CD14-positive monocyte (primary cell): ENCODE measurements at regions not wholly inside any gene's neighbourhood (a gene's known extent, or its start where the extent isn't known, plus 50 kb on each side); places are given as distances from the start of the nearest gene placed in this dataset.

Source experiments
- DNase-seq, 3 donors: peaks; one replicate each; pipeline ENCODE4 v3.0.0-alpha.2; 2011 to 2022
- H2AFZ ChIP-seq: 2 replicates; pipeline ENCODE4 v1.6.0; 2012; ENCODE audit warnings: mild to moderate bottlenecking, low read depth, low read length, inconsistent platforms; ENCODE audit not compliant: insufficient read depth, poor library complexity, severe bottlenecking
- H3K27ac ChIP-seq, 2 donors: 1 replicate in 1 of 2; 2 replicates in 1 of 2; pipeline ENCODE4 v1.5.1; 2012 to 2013; ENCODE audit warnings: low read length in 2 of 2, control low read depth in 1 of 2, inconsistent platforms in 1 of 2, low read depth in 1 of 2, mild to moderate bottlenecking in 1 of 2
- H3K27me3 ChIP-seq, 2 donors: one replicate each; pipeline versions ENCODE4 v1.6.0 to v1.6.1; 2011 to 2013; ENCODE audit warnings: low read length in 2 of 2; ENCODE audit not compliant: control insufficient read depth in 2 of 2, insufficient read depth in 2 of 2
- H3K36me3 ChIP-seq, 2 donors: replicated peaks in 1 of 2; 1 replicate in 1 of 2; 2 replicates in 1 of 2; pipeline versions ENCODE4 v1.5.1 to v1.6.1; 2012 to 2013; ENCODE audit warnings: low read length in 2 of 2, control low read depth in 1 of 2, inconsistent platforms in 1 of 2, mild to moderate bottlenecking in 1 of 2; ENCODE audit not compliant: insufficient read depth in 2 of 2, control insufficient read depth in 1 of 2
- H3K4me1 ChIP-seq, 2 donors: 1 replicate in 1 of 2; 2 replicates in 1 of 2; pipeline versions ENCODE4 v1.5.1 to v1.6.1; 2012 to 2013; ENCODE audit warnings: low read length in 2 of 2, control low read depth in 1 of 2, inconsistent platforms in 1 of 2, mild to moderate bottlenecking in 1 of 2, moderate library complexity in 1 of 2; ENCODE audit not compliant: insufficient read depth in 2 of 2, control insufficient read depth in 1 of 2
- H3K4me2 ChIP-seq: replicated peaks from 2 replicates; pipeline ENCODE3; 2012; ENCODE audit warnings: low read length, moderate library complexity, mild to moderate bottlenecking; ENCODE audit not compliant: poor library complexity, severe bottlenecking; ENCODE audit errors: extremely low read depth
- H3K4me3 ChIP-seq, 3 experiments: fragments of 200-600 bp in 1 of 3; sonication (generic) in 1 of 3; replicated peaks in 1 of 3; 1 replicate in 2 of 3; 2 replicates in 1 of 3; pipeline ENCODE4 v1.5.1; 2011 to 2013; ENCODE audit warnings: low read length in 3 of 3, mild to moderate bottlenecking in 3 of 3, control low read depth in 2 of 3, low read depth in 2 of 3, inconsistent platforms in 1 of 3, moderate library complexity in 1 of 3
- H3K79me2 ChIP-seq: 2 replicates; pipeline ENCODE4 v1.6.0; 2012; ENCODE audit warnings: mild to moderate bottlenecking, control low read depth, inconsistent platforms, low read length, moderate library complexity; ENCODE audit not compliant: insufficient read depth
- H3K9ac ChIP-seq: 2 replicates; pipeline ENCODE4 v1.6.0; 2017; ENCODE audit warnings: low read length, mild to moderate bottlenecking; ENCODE audit not compliant: insufficient read depth, poor library complexity, severe bottlenecking
- H3K9me3 ChIP-seq, 2 donors: replicated peaks in 1 of 2; 1 replicate in 1 of 2; 2 replicates in 1 of 2; pipeline versions ENCODE4 v1.5.1 to v1.6.1; 2012 to 2013; ENCODE audit warnings: low read length in 2 of 2, control low read depth in 1 of 2; ENCODE audit not compliant: control insufficient read depth in 1 of 2, insufficient read depth in 1 of 2
- H4K20me1 ChIP-seq: 2 replicates; pipeline ENCODE4 v1.6.0; 2012; ENCODE audit warnings: mild to moderate bottlenecking, low read length, control low read depth, moderate library complexity; ENCODE audit not compliant: insufficient read depth
- H3K27ac Mint-ChIP-seq, 7 donors: one replicate each; pipeline ENCODE4 v1.8.0; 2020; ENCODE audit warnings: mild to moderate bottlenecking in 7 of 7, mixed read lengths in 7 of 7, moderate library complexity in 6 of 7, inconsistent platforms in 2 of 7
- H3K27me3 Mint-ChIP-seq, 3 donors: one replicate each; pipeline ENCODE4 v1.8.0; 2021 to 2022; ENCODE audit warnings: low read depth in 3 of 3, mild to moderate bottlenecking in 3 of 3, mixed read lengths in 3 of 3, moderate library complexity in 3 of 3, inconsistent platforms in 1 of 3
- H3K36me3 Mint-ChIP-seq, 2 donors: one replicate each; pipeline ENCODE4 v1.8.0; 2020; ENCODE audit warnings: mixed read lengths in 2 of 2, inconsistent platforms in 1 of 2, mild to moderate bottlenecking in 1 of 2
- H3K4me1 Mint-ChIP-seq: one replicate; pipeline ENCODE4 v1.8.0; 2020; ENCODE audit warnings: mild to moderate bottlenecking, mixed read lengths
- H3K4me3 Mint-ChIP-seq, 2 donors: one replicate each; pipeline ENCODE4 v1.8.0; 2020; ENCODE audit warnings: mild to moderate bottlenecking in 2 of 2, mixed read lengths in 2 of 2, moderate library complexity in 1 of 2
- H3K9me3 Mint-ChIP-seq, 7 donors: one replicate each; pipeline ENCODE4 v1.8.0; 2020 to 2022; ENCODE audit warnings: mixed read lengths in 7 of 7, mild to moderate bottlenecking in 6 of 7, moderate library complexity in 6 of 7, inconsistent platforms in 2 of 7
- CTCF ChIP-seq: fragments of 200-600 bp; IDR thresholded peaks from one replicate; pipeline ENCODE4 v1.8.0; 2022; ENCODE audit warnings: antibody characterized with exemption, mild to moderate bottlenecking
- WGBS: methylation state at CpG from one replicate; pipeline ENCODE4 v1.1.5; 2013; ENCODE audit warnings: missing lambda C conversion rate; ENCODE audit not compliant: insufficient coverage; 5-methylcytosine and 5-hydroxymethylcytosine counted together
- intact Hi-C, 2 donors: fragments of 100-400 bp; cut with micrococcal nuclease; formaldehyde crosslinking; loops; one replicate each; pipeline versions ENCODE4 v1.15.0 to v1.15.1; 2023

GRCh38 chr4:145299380-145300076, 119.1 kb upstream of the OTUD4 start:
- Histone ChIP-seq H3K4me3 (no peak overlapping the region), H3K9ac (no peak overlapping the region), H2AFZ (no peak overlapping the region), H3K79me2 (no peaks in the 10 kb centered on the region), H3K4me1 (no peaks in the 10 kb centered on the region), H3K4me2 (no peak overlapping the region), H3K36me3 (no peaks in the 10 kb centered on the region), H3K27me3 (no peaks in the 10 kb centered on the region), H4K20me1 (no peaks in the 10 kb centered on the region), H3K9me3 (no peaks in the 10 kb centered on the region), H3K27ac (no peak overlapping the region)
- H3K36me3 Mint-ChIP-seq = no peaks in the 10 kb centered on the region
- WGBS = no CpG with 5 or more reads among the region's 5 CpGs
- no peak for DNase-seq
- no peaks in the 10 kb centered on the region for H3K4me1 Mint-ChIP-seq
- intact Hi-C loops = no loop called here
- no peak overlapping the region for H3K4me3 Mint-ChIP-seq
- H3K9me3 Mint-ChIP-seq = peaks cover 0 to 4% (median 2%) of the 10 kb centered on the region in 7 donors
- no peak overlapping the region for H3K27ac Mint-ChIP-seq
- TF ChIP-seq CTCF = no peak
- no peaks in the 10 kb centered on the region for H3K27me3 Mint-ChIP-seq

GRCh38 chr4:145298885-145299284, 118.5 kb upstream of the OTUD4 start:
- no peak overlapping the region for H3K4me3 ChIP-seq
- TF ChIP-seq CTCF = no peak
- DNase-seq = no peak
- intact Hi-C loops = no loop called here
- H3K4me1 Mint-ChIP-seq = no peaks in the 10 kb centered on the region
- no peak overlapping the region for H3K9ac ChIP-seq
- H3K27me3 Mint-ChIP-seq = no peaks in the 10 kb centered on the region
- no peak overlapping the region for H3K27ac Mint-ChIP-seq
- H3K4me2 ChIP-seq = no peak overlapping the region
- no peaks in the 10 kb centered on the region for H3K79me2 ChIP-seq
- peaks cover 0 to 4% (median 2%) of the 10 kb centered on the region in 7 donors for H3K9me3 Mint-ChIP-seq
- no peaks in the 10 kb centered on the region for H3K9me3 ChIP-seq
- no peak overlapping the region for H2AFZ ChIP-seq
- H4K20me1 ChIP-seq = no peaks in the 10 kb centered on the region
- H3K27ac ChIP-seq = no peak overlapping the region
- H3K27me3 ChIP-seq = no peaks in the 10 kb centered on the region
- WGBS = no CpG with 5 or more reads among the region's 2 CpGs
- H3K4me3 Mint-ChIP-seq = no peak overlapping the region
- H3K36me3 ChIP-seq = no peaks in the 10 kb centered on the region
- no peaks in the 10 kb centered on the region for H3K36me3 Mint-ChIP-seq
- no peaks in the 10 kb centered on the region for H3K4me1 ChIP-seq
